Left kidney (tissue), 1 donor: ENCODE measurements at regions not wholly inside any gene's neighbourhood (a gene's known extent, or its start where the extent isn't known, plus 50 kb on each side); places are given as distances from the start of the nearest gene placed in this dataset.
A peak's percentile ranks its signal among the peaks of the same experiment; 100 is the strongest.

Experiments used
- DNase-seq: peaks from one replicate; pipeline ENCODE4 v3.0.0-alpha.2; 2013

DNA sequence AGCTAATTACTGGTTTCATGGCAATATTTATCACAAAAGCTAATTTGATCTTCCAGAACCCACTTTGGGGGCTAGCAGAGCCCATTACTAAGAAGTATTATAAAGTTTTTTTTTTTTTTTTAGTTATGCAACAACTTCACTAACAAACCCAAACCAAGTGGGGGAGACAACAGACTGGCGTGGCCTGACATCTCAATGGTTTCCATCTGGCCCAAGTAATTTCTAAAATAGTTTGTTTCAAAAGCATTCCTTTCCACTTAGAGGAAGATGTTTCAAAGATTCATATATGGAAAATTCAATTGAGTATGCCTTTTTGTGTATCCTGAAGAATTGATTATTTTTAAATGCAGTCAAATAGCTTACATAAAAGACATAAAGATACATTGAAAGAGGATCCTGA is 367.1 kb downstream of the HRH4 start:
- no peak for DNase-seq

- DNase-seq = no peak
These were observed 370.6 kb downstream of the HRH4 start for GRCh38 chr18:24831081-24831480.

DNA sequence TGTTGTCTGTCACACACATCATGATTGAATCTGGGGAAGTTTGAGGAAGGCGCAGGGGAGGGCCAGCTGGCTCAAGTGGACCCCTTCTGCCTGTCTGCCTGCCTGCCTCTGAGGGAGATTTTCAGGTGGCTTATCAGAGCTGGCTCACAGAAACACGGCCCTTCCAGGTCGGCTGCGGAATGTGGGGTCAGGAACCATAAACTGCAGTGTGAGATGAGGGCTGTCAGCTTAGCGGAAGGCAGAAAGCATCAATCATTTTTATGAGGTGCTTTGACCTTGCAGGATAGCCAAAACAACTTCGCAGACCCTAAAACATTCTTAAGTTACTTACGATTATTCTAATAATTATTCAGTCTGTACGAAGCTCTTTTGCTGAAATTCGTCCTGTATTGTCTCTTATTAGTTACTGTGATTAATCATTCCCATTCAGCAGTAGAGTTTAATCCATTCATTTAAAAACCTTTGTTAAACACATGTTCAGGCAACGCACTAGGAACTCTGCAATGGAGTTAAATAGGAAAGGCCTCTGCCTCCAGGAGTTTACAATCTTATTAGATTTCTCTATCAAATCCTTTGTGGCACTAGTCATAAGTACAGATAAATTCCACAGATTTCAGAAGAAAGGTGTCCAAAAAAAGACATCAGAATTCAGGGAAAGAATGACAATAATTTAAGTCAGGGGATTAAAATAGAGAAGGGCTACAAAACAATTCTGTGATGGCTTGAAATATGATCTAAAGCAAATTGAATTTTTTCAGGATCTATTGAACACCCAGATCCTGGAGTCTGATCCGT is 371.6 kb downstream of the HRH4 start:
- DNase-seq = peak; percentile 84

GRCh38 chr18:24835751-24836150 is 375.3 kb downstream of the HRH4 start:
- DNase-seq = no peak

GRCh38 chr18:24837066-24837465 is 376.6 kb downstream of the HRH4 start:
- DNase-seq = no peak

GRCh38 chr18:24840051-24840450 is 379.6 kb downstream of the HRH4 start:
- no peak for DNase-seq

- no peak for DNase-seq
These were observed 380.2 kb downstream of the HRH4 start for GRCh38 chr18:24840640-24841039.

DNA sequence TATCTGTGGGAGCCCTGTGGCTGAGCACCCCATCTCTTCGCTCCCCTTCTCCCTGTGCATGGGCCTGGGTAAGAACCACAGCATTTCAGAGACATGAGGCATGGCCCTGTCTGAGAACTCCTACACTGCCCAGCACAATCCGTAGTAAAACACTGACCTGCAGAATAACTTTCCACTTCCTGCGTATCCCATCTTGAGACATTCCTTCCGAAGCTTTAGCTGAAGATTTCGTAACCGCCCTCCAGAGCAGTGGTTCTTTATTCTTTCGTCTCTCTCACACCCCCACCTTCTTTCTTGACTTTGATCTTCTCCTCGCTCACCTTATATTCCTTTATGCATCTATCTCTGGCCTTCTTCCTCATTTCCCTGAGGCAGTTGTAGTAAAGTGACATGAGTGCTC is 381.1 kb downstream of the HRH4 start:
- no peak for DNase-seq

DNA sequence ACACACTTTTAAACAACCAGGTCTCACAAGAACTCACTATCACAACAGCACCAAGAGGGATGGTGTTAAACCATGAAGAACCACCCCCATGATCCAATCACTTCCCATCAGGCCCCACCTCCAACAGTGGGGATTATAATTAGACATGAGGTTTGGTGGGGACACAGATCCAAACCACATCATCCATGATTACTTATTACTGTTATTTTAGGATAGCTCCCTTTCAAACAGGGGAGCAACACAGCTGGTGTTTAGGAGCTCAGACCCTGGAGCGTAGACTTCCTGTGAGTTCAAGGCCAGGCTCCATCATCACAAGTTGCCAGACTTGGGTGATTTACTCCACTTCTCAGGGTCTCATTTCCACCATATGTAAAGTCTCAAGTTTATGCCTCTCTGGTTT is 382.7 kb downstream of the HRH4 start:
- DNase-seq = no peak

DNA sequence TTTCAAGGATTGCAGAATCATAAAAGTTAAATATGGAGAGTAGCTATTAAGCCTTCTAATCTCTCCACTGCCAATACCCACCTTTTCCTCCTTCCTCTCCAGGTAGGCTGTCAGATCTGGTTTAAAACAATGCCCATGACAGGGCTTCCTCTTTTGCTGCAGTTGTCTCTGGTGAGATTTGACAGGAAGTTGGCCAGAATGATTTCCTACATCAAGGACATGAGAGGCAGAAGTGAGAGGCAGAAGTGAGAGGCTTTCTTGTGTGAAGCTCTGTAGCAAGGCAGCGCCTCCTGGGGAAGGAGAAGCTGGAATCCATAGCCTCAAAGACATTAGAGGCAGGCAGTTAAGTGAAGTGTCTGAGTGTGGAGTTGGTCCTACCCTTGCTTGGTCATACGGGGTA is 385.7 kb downstream of the HRH4 start:
- DNase-seq = no peak

DNA sequence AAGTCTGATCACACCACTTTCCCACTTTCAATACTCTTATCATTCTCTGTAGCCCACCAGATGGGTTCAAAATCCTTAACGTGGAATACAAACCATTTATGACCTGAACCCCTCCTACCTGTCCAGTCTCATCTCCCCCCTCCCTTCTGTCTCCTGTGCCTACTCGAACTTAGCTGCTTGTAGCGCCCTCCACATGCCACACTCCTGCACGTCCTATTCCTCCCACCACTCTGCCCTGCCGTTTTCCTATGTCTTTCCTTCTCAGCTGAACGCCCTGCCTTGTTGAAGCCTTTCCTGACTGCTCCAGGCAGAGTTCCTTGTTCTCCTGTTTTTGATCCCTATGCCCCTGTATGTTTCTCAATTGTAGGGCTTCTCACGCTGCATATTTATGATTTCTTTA is 390.1 kb downstream of the HRH4 start:
- DNase-seq = no peak

- DNase-seq = no peak
These were observed 392.6 kb downstream of the HRH4 start for GRCh38 chr18:24853076-24853475.

DNA sequence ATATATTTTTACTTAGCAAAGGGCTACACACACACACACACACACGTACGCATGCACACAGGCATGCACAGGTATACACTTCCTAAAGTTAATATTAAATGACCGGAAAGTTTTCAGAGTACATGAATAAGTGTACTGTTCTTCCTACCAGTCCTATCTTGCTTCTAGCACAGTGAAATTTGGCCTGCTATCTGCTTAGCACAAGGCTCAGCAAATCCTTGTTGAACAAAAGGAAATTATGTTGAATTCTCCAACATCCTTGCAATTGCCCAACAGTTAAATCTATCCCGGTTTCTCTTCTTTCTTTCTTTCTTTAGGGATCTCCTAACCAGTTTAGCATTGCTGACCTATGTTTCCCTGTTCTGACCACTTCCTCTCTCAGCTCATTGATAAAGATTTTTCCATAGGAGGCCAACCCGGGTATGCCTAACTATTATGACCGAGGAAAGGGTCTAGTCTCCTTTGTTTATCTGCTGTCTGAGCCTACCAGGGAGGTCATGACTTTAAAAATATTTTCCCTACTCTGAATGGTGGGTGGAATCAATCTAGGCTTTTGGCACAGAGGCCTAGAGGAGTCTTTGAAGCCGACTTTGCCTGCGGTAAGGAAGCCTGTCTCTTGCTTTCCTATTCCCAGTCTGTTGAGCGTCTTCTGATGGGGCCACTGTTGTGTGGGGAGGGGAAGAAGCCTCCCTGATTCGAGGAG is 400.7 kb downstream of the HRH4 start:
- no peak for DNase-seq

DNA sequence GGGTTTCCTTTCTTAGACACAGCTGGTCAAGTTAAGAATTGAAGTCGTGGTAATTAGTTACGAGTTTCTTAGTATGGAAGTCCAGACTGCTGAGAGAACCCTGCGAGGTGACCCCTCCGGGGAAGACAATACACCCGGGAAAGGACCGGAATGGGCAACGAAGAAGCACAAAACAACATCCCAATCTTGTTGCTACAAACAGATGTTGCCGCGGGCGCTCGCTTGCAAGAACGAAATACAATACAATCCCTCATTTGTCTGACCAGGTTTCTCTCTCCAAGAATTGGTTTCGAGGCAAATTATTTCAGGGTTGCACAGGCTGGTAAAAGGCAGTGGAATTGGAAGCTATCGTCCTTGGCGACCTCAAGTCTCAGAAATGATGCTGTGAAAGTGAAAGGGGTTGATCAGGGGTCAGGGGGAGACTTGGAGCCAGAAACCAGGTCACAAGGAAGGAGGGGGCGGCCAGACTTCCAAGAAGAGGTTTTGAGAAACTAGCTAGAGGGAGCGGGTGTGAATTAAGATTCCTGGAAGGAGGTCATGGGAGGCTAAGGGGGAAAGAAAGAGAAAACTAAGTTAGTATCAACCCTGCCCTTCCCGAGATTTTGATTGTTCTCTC is 401.9 kb downstream of the HRH4 start:
- DNase-seq = no peak

- no peak for DNase-seq
These were observed 407.9 kb downstream of the HRH4 start for GRCh38 chr18:24868311-24868710.

- no peak for DNase-seq
These were observed 408.4 kb downstream of the HRH4 start for GRCh38 chr18:24868760-24869237.

DNA sequence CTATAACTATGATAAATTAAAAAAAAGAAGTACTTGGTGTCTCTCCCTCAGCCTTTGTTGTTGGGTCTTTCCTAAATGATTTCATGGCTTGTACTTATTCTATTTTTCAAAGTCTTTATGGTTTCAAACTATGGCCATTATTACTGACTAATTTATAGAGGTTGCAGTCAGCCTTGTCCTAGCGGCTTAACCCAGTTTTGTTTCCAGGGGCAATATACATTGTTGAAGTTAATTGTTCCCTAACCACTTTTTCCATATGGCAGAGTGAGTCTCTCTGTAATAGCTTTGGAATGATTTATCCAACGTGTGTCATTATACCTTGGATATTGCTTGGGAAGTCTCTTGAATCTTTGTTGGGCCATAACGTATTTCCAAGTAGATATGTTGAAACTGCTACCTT is 408.8 kb downstream of the HRH4 start:
- no peak for DNase-seq

DNA sequence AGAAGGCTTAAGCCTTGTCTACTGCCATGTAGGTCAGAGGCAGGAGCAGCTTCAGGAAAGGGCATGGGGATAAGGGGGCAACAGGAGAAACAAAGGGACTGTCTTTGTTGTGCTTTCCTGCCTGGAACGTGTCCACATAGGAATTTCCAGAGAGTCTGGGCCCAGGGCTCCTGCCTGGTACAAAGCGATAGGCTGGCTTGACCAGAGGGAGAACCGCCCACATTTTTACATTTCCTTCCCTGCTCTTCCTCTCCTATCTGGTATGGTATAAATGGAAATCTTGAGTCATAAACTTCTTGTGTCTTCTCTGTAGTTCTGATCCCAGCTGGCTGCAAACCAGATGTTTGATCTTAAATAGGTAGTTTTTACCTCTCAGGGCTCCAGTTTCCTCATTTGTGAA is 414.8 kb downstream of the HRH4 start:
- no peak for DNase-seq

GRCh38 chr18:24875777-24876176 is 415.3 kb downstream of the HRH4 start:
- no peak for DNase-seq

- no peak for DNase-seq
These were observed 415.8 kb downstream of the HRH4 start for GRCh38 chr18:24876266-24876665.

DNA sequence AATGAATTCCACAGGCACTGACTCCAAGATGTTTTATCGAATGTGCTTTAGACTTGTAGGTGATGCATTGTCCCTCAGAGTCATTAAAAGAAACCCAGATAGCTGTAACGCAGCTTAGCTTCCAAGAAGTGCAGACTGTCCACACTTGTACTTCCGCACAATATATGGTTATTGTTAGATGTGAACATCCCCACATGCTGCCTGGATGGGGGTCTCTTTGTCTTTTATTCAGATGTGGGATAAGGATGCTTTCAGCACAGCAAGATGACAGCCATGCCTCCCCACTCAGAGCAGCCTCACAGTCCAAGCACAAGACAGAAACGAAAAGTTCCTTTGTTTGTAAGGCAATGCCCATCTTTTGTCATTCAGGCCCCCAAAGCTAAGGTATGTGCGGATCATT is 416.6 kb downstream of the HRH4 start:
- DNase-seq = no peak

- no peak for DNase-seq
These were observed 417.1 kb downstream of the HRH4 start for GRCh38 chr18:24877546-24877945.

GRCh38 chr18:24878289-24878688 is 417.9 kb downstream of the HRH4 start:
- DNase-seq = peak; percentile 60
